SK-N-SH treated with all-trans-retinoic acid at 6 μM for 48 hours (cell line): ENCODE measurements at regions not wholly inside any gene's neighbourhood (a gene's known extent, or its start where the extent isn't known, plus 50 kb on each side); places are given as distances from the start of the nearest gene placed in this dataset.

ENCODE experiments used
- ARNTL ChIP-seq: fragments of 450-650 bp; formaldehyde crosslinking; IDR thresholded peaks from 2 replicates; pipeline ENCODE4 v1.5.0; 2020; ENCODE audit warnings: low read depth, mild to moderate bottlenecking, moderate library complexity, borderline replicate concordance
- CSRNP3 ChIP-seq: fragments of 250-450 bp; sonication (Bioruptor Pico); IDR thresholded peaks from 2 replicates; pipeline ENCODE4 v1.5.1; 2021; ENCODE audit warnings: mild to moderate bottlenecking, moderate library complexity
- ZNF565 ChIP-seq: fragments of 450-650 bp; formaldehyde crosslinking; conservative IDR thresholded peaks from 2 replicates; pipeline ENCODE4 v1.5.0; 2020; ENCODE audit warnings: low read depth, mild to moderate bottlenecking, moderate library complexity

GRCh38 chr5:91690921-91691320 is 307.8 kb upstream of the ARRDC3 start:
- TF ChIP-seq CSRNP3 = no peak
- TF ChIP-seq ZNF565 = no peak
- no peak for TF ChIP-seq ARNTL
